HCT116 (cell line): ENCODE measurements at regions not wholly inside any gene's neighbourhood (a gene's known extent, or its start where the extent isn't known, plus 50 kb on each side); places are given as distances from the start of the nearest gene placed in this dataset.

Source experiments
- CTCF ChIP-seq, 3 experiments: fragments of 200-600 bp in 1 of 3; sonication (generic) in 1 of 3; IDR thresholded peaks in 2 of 3; conservative IDR thresholded peaks in 1 of 3; 2 replicates each; pipeline ENCODE4 v1.5.1; 2012 to 2017; ENCODE audit warnings: low read depth in 2 of 3, low read length in 2 of 3, antibody characterized with exemption in 1 of 3, borderline replicate concordance in 1 of 3, control low read depth in 1 of 3, mild to moderate bottlenecking in 1 of 3, mixed read lengths in 1 of 3, mixed run types in 1 of 3, moderate library complexity in 1 of 3; ENCODE audit not compliant: insufficient read depth in 1 of 3
- ELF1 ChIP-seq: IDR thresholded peaks from 2 replicates; pipeline ENCODE4 v1.6.1; 2012; ENCODE audit warnings: low read depth, borderline replicate concordance
- FOSL1 ChIP-seq: IDR thresholded peaks from 2 replicates; pipeline ENCODE4 v1.6.1; 2012; ENCODE audit warnings: low read depth
- MAX ChIP-seq: IDR thresholded peaks from 2 replicates; pipeline ENCODE4 v1.6.1; 2012
- POLR2A ChIP-seq: IDR thresholded peaks from 2 replicates; pipeline ENCODE4 v1.7.0; 2011; ENCODE audit warnings: borderline replicate concordance; ENCODE audit not compliant: insufficient read depth, insufficient read length; ENCODE audit errors: extremely low read depth
- POLR2AphosphoS5 ChIP-seq: IDR thresholded peaks from 2 replicates; pipeline ENCODE4 v1.6.1; 2011; ENCODE audit warnings: mild to moderate bottlenecking, low read depth, low read length, moderate library complexity

- no peak for TF ChIP-seq CTCF (IDR thresholded peaks at IDR 0.05 in 2 of 3, conservative IDR thresholded peaks at IDR 0.05 in 1 of 3; ENCODE audit: borderline replicate concordance in 1 of 3, insufficient read depth in 1 of 3, low read depth in 2 of 3, low read length in 2 of 3)
- no peak for TF ChIP-seq FOSL1
- TF ChIP-seq POLR2AphosphoS5 = no peak
- TF ChIP-seq POLR2A = no peak
- no peak for TF ChIP-seq MAX
- no peak for TF ChIP-seq ELF1
Measured at GRCh38 chr6:93083337-93084230, 335.8 kb downstream of the EPHA7 start.
